Activated CD4-positive, alpha-beta T cell treated with anti-CD3 and anti-CD28 coated beads, Interleukin-2, Interleukin-6, amounts not matched to agents 100 ng/mL and 50 ng/mL, durations not matched to agents 16 hours and 8 hours (primary cell): ENCODE measurements at regions not wholly inside any gene's neighbourhood (a gene's known extent, or its start where the extent isn't known, plus 50 kb on each side); places are given as distances from the start of the nearest gene placed in this dataset.
A peak's percentile ranks its signal among the peaks of the same experiment; 100 is the strongest.

Experiments used
- DNase-seq: peaks from one replicate; pipeline ENCODE4 v3.0.0-alpha.2; 2020

DNA sequence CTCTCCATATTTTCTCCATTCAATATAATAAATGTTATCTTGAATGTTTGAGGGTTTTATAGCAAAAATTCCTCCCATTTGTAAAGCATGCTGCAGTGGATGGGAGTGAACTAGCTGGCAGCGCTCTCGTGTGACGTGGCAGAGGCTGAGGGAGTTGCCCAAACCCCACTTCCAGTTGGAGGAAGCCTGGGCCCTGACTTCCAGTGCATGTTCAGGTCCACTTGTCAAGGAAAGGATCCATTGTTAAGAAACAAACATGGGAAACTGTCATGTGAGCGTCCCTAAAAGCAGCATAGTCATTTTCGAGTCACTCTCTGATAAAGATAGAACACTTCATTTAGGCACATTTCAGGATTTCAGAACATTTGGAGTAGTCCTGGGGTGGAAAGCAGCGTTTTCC, 116.6 kb downstream of the SLC25A47 start:
- no peak for DNase-seq

DNA sequence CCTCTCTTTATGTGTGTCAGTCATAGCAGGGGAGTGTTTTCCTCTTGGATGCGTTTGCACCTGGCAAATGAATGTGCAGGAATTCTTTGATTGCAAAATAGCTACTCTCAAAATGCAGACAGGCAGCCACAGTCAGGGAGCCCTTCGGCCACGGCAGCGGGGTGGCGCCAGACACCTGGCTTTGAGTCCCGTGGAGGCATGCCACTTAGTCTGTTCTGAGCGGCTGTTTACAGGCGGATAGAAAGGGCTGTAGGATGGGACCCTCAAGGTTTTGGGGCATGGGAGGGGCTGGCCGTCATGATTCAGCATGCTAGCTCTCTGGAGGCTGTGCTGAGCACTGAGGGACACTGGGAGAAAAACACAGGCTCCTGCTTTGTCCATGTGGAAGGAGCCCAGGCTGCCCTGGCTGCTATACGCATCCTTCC, 117.1 kb downstream of the SLC25A47 start:
- no peak for DNase-seq

DNA sequence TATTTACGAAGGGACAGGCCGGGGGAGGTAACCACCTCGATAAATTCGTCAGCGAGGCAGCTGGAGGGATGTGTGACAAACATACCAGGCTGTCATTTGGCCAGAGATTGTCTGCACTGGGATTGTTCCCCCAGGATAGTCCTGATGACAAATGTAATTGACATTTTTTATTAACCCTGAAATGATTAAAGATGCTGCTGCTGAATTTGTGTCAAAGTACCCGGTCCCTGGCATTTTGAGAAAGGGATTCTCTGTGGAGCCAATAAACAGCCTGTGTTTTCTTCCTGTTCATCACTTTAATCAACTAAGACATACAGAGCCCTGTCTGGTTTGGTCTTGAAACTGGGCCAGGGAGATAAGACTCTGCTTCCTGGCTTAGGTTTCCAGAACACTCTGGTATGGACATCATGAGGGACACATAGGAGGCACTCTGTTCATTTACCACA, 117.6 kb downstream of the SLC25A47 start:
- no peak for DNase-seq

DNA sequence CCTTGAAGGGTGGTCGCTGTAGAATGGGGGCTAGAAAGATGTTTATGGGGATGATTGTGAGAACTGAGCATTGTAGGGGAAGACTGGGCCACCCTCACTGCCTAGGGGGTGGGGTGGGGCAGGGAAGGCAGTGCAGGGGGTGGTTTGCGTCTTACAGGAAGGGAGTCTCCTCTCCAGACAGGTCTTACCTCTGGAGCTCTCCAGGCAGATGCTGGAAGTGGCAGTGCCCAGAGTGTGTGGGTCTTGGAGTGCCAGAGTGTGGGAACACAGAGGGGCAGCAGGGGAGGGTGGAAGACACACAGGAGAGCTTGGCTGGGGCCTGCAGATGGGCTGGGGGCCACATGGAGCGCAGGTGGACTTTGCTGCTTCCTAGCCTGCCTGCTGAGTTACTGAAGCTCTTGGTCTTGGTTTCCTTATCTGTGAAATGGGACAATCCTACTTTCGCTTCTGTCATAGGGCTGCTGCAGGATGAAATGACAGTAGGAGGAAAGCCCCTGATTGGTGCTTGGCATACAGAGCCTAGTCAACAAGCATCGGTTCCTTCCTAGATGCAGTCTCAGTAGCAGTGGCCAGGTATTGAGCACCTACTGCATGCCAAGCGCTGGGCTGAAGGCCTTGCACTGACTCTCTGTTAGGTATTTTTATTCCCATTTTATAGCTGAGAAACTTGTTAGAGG, 118.3 kb downstream of the SLC25A47 start:
- peak; percentile 24 for DNase-seq

DNA sequence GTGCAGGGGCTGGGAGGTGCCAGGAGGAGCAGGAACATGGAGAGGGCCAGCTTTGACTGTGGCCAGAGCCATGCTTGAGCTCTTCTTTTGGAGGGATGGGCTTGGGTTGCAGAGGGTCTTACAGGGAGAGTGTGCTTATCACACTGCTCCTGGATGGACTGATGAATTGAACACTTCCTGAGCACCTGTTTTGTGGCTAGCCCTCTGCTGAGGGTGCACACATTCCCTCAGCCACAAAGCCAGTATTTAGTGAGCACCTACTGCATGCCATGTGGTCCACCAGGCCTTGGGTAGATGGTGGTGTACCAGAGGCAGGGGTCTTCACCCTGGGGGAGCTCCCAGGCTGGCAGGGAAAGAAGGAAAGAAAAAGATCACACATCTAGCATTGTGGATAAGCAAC, 118.9 kb downstream of the SLC25A47 start:
- no peak for DNase-seq

DNA sequence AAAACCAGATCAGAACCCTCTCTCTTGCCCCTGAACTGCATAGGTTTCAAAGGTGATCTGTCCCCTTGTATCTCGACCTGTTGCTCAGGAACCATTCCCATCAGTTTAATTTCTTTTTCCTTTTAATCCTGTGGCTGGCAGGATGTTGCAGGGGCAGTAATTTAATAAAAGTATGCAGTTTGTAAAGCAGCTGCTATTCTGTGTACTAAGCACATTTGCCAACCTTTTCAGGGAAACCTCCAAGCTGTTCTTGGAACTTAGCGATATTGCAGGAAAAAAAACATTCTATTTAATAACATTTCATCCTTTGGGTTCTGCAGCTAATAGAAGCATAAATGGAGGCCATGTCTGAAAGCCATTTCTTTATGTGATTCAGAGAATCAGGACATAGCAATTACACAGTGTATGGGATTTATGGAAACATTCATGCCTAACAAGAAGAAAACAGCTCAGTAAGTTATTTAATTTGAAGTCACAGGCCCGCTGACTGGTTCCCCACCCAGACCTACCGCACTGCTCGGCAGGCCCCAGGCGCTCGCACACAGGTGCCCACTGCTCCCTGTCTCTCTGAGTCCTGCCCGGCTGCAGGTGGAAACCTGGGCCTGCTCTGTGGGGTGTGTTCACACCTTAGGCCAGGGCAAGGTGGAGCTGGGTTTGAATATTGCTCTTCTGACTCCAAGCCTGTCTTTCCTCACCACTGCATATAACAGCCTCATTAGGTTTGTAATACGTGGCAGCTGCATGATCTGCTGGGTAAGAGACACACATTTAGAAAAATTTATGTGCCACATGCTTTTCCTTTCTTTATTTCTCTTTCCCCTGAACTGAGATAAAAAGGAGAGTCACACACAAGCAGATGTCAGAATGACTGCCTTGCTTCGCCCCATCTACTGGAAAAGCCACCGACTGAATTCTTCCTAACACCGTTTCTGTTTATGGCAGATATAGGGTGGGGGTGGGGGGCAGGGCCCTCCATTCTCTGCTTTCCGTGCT, 119.7 kb downstream of the SLC25A47 start:
- no peak for DNase-seq

DNA sequence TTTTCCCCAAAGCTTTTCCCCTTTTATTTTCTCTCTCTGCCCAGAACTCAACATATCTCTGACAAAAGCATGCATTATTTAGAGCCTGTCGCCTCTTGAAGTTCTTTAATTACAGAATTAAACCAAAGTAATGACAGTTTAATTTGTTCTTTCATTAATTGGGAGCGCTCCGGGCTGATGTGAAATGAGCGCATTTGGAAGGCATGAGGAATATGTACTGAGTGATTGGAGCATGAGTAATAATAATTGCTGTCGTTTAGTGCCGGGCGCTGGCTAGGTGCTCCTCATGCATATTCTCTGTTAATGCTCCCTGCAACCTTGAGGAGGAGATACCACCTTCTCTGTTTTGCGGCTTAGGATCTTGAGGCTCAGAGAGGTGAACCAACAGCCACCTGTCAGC, 120.5 kb downstream of the SLC25A47 start:
- no peak for DNase-seq

DNA sequence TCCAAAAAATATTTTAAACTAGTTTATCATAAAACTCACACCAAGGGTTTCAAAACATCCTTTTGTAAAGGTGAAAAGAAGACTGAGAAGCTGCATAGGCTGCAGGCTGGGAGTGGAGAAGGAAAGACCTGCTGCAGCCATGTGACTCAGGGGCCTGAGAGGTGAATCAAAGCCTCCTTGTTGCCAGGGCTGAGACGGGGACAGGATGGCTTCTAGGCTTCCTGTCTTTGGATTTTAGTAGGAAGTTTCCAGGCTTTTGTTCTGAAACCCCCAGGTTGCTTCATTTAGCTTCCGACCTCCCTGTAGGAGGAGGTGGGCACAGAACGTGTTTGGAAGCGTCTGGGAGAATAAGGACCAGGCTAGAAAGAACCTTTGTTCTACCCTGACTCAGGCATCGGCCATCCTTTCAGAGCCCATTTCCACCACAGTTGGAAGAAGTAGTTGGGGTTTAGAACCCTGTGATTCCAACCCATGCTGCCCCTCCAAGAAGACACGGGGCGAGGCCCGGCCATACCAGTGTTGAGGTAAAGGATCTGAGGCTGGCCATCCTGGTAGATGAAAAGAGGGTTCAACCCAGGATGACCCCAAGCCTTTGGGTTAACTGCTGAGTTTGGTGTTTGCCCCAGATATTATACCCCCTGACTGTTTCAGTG, 122.4 kb downstream of the SLC25A47 start:
- no peak for DNase-seq

DNA sequence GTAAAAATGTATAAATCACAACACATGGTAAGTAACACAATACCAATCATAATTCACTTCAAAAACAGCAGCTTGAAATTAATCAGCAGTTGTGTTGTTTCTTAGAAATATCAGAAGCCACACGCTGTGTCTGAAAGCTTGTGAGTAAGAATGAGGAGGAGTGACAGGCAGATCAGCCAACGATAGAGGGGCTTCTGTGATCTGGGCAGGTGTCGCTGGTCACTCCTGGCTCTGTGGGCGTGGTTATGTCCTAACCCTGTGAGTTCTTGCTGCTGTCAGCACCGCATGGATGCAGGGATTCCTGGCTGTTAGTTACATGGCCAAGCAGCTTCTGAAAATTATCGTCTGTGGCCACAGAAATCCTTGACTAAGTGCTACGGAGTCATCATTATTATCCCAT, 123.4 kb downstream of the SLC25A47 start:
- peak; percentile 69 for DNase-seq

DNA sequence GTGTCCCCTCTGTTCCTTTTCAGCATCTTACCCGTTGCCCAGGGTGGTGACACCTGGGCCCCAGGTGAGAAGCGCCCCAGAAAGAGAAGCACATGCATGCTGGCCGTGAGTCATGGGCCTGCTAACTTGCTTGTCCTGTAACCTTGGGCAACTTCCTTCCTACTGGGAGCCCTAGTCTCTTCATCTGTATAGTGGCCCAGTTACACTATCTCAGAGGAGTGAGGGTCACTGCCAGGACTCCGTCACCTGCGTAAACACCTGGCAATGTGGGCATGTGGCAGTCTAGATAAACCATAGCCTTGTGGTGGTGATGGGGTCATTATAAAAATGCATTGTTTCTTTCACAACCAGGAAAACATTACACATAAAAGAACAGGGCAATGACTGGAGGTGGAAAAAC, 125.2 kb downstream of the SLC25A47 start:
- DNase-seq: no peak

DNA sequence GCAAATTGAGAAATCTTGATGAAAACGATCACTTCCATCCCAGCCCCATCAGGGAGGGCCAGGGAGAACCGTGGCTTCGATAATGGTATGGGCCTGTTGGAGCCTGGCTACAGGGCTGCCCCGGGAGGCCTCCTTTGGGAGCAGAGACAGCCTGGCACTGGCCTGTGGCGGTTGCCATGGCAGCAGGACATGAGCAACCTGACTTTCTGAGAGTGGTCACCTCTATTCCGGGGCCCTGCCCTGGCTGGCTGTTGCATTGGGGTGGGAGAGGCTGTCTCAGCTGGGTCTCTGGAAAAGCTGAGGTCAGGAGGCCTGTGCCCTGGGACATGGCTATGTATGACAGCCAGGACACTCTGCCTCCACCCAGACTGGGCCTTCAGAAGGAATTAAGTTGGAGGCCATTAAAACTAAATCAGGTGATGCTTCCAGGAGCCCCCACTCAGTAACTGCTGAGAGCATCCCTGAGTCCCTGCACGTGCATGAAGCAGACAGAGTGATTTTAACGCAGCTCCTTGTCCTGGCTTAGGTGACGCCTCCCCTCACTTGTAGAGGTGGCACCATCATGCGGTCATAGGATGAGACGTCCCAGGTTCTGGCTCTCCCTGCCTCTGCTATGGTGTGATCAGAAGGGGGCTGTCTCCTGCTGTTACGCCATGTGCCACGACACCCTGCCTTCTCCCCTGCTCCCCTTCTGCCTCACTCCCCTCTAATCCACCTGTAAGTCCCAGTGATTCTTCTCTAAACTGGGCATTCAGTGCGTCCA, 126.3 kb downstream of the SLC25A47 start:
- DNase-seq: no peak

DNA sequence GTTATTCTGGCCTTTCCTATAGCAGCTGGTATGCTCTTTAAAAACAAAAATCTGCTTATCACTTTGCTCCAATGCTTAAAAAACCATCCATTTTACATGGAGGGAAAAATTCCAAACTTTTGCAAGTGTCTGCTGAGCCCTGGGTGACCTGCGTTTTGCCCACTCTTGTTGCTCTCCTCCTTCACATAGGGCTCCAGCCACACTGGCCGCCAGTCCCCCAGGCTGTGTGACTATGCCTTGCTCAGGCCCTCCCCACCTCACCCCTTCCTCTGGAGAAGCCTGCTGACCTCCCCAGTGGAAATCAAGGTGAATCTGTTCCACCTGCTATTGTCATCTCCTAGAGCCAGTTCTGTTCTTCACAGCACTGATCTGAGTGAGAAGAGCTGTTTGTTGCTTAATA, 126.9 kb downstream of the SLC25A47 start:
- DNase-seq: no peak

DNA sequence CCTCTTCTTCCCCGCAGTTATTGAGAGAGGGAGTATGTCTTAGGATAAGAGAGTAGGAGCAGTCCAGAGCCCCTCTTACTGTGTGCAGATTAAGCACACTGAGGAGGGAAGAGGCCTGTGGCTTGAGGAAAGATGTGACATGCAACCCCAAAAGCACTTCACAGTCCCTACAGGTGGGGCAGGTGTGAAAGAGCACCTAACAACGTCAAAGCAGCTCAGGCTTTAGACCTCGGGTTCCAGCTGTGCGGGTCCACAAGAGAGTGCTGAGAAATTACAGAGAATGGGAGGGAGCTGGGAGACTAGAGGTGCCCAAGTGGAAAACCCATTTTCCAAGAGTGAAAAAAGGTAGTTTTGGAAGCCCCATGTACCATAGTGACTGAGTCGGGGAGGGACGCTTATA, 127.6 kb downstream of the SLC25A47 start:
- DNase-seq: no peak

DNA sequence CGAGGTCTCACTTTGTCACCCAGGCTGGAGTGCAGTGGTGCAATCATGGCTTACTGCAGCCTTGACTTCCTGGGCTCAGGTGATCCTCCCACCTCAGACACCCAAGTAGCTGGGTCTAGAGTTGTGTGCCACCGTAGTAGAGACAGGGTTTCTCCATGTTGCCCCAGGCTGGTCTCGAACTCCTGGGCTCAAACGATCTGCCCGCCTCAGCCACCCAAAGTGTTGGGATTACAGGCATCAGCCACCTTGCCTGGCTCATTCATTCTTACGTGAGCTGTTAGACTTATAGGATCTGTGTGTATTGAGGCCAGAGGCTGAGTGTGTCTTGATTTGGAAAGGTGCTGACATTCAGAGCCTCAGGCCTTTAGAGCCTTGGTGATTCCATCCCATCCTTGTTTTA, 128.1 kb downstream of the SLC25A47 start:
- no peak for DNase-seq

DNA sequence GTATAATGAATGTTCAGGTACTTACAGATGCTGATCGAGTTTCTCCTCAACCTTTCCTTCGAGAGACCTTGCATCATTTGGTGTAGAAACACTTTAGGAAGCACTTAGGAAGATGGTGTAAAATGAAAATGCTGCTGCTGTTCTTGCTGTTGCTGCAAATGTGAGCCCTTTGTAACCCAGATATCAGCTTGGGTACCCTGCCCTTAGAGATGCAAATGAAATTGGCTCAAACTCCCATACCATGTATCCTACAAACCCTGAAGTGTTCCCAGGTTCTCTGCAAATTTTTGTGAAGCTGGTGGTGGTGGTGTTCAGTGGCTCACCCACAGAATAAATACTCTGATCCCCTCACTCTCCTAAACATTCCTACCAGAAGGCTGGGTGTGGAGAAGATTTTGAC, 130.8 kb downstream of the SLC25A47 start:
- DNase-seq: no peak

DNA sequence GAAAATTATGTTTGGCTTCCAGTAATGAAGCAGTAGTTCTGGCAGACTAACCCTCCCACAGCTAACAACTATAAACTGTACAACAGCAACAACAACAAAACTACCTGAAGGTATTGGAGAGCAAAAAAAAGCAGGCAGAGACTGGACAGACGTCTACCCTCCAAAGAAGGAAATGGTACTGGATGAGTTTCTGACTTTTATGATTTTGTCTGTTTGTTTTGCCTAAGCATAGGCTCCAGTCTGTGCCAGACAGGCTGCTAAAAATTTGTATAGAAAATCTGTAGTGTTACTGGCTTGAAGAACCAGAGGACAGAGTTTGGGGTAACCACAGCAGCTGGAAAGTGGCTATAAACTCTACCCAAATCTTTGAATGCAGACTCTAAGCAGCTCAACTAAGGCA, 131.3 kb downstream of the SLC25A47 start:
- no peak for DNase-seq

DNA sequence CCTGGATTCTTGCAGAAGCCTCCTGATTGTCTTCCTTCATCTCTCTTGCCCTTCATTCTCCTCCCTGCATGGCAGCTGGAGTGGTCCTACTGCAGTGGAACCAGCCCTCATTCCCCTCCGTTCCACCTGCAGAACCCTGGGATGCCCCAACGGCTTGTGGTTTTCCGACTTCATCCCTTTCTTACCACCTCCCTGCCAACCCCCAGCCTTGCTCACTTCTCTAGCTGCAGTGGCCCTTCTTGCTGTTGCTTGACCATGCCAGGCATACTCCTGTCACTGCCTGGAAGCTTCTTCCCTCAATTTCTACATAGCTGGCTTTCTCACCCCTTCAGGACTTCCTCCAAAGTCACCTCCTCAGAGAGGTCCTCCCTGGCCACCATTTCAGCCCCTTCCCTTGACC, 123.3 kb downstream of the BEGAIN start:
- DNase-seq: no peak

DNA sequence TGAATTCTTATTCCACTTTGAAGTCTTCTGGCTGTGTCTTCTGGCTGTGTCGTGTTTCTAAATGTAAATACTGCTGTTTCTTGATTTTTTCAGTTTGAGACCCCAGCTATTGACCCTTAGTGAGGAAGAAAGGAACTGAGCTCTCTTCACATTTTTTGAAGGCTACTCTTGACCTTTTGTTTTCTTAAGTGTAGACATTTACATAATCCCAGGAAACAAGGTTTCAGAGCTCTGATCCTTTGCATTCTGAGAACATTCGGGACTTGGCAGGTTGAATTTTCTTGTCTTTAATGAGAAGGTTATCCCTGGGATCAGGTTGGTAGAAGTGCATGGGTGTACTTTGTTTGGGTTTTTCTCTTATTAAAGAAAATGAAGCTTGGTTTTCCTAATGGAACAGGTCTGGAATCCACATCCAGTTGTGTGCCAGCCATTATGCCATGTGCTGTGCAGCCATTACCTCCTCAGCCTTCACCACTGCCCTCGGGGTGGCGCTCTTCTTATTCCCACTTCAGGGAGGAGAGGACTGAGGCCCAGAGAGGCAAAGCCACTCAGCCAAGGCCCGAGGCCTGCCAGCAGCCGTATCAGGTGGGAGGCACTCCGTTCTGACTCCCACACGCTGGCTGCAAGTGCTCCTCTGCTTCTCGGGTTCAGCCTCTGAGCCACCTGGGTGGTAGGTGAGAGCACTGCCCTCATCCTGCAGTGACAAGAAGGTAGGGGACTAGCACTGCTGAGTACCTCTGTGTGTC, 120.9 kb downstream of the BEGAIN start:
- DNase-seq: no peak

DNA sequence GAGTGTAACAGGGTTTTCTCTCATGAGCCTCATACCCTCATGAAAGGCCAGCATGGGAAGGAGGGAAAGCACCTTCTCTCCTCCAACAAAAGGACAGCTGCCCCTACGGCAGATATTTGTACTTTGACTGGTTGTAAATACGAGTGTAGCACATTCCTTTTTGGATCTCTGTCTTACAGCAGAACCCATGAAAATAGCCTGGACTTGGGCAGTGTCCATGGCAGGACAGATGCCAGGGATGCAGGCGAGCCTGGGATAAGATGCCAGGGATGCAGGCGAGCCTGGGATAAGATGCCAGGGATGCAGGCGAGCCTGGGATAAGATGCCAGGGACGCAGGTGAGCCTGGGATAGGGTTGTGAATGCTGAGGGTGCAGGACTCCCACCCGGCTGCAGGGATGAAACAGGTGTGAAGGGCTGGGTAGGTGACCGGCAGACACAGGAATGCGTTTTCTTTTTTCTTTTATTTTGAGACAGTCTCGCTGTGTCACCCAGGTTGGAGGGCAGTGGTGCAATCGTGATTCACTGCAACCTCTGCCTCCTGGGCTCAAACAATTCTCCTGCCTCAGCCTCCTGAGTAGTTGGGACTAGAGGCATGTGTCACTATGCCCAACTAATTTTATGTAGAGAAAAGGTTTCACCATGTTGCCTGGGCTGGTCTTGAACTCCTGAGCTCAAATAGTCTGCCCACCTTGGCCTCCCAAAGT, 120.0 kb downstream of the BEGAIN start:
- DNase-seq: no peak

DNA sequence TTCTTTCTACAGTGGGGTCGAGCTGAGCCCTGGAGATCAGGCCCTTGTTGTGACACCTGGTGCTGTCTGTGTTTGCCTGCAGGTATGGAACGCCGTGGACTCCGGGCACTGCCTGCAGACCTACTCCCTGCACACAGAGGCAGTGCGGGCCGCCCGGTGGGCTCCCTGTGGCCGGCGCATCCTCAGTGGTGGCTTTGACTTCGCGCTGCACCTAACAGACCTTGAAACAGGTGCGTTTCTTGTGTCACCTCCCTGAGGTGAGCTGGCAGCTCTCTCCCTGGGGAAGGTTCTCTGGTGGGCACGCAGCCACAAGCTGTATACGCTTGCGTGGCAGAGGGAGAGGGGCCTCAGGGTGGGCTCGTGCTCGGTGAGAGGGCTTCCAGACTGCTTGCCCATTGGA, 119.3 kb downstream of the BEGAIN start:
- DNase-seq: no peak

DNA sequence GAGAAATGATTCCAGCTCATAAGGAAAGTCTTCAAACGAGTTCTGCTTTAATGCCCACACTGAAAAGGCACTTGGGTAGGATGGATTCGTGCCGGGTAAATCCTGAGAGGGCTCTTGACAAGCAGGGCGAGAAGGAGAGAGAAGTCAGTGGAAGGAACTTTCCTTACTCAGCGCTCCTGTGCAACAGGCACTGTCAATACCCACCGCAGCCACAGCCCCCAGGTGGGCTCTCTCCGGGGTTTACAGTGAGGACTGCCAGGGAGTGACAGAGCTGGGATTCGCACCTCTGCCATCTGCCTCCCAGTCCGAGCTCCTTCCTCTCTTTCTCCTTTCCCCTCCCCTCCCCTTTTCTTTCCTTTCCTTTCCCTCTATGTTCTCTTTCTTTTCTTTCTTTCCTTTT, 118.7 kb downstream of the BEGAIN start:
- no peak for DNase-seq
